ENCODE measurements at regions not wholly inside any gene's neighbourhood (a gene's known extent, or its start where the extent isn't known, plus 50 kb on each side); places are given as distances from the start of the nearest gene placed in this dataset.

- DNase-seq (no peak), ATAC-seq (no peak)
- Histone ChIP-seq H3K27me3 (no peaks in the 10 kb centered on the region), H3K4me3 (no peak overlapping the region), H3K27ac (peak overlapping the region in 5 of 12 donors; percentile 10 to 54 (median 39)), H3K4me1 (peaks cover 0 to 26% (median 9%) of the 10 kb centered on the region in 12 donors), H3K9me3 (peaks cover 0 to 4% (median 0%) of the 10 kb centered on the region in 12 donors), H3K36me3 (no peaks in the 10 kb centered on the region)
- no peak for TF ChIP-seq POLR2A (IDR thresholded peaks at IDR 0.05)
- TF ChIP-seq CTCF (IDR thresholded peaks at IDR 0.05): no peak
- WGBS, 4 donors: 60 to 71% (median 66%) methylated on average over 2 of the region's 2 CpGs
- intact Hi-C loops (cut with DNase I): loop anchor here in 1 of 10 donors (10.0 kb wide), 1 partner anchor 58 kb away; no protein-coding TSS in a partner anchor
These were observed 76.7 kb upstream of the VCAM1 start for GRCh38 chr1:100642826-100643225.

GRCh38 chr1:100643471-100644196 is 75.9 kb upstream of the VCAM1 start:
- Histone ChIP-seq H3K36me3 (no peaks in the 10 kb centered on the region), H3K4me1 (peaks cover 0 to 26% (median 9%) of the 10 kb centered on the region in 12 donors), H3K27me3 (no peaks in the 10 kb centered on the region), H3K4me3 (peak overlapping the region in 1 of 12 donors; percentile 1), H3K9me3 (peaks cover 0 to 12% (median 1%) of the 10 kb centered on the region in 12 donors), H3K27ac (peak overlapping the region in 6 of 12 donors; percentile 11 to 54 (median 37))
- intact Hi-C loops (cut with DNase I): loop anchor here in 1 of 10 donors (10.0 kb wide), 1 partner anchor 59 kb away; no protein-coding TSS in a partner anchor
- TF ChIP-seq CTCF (IDR thresholded peaks at IDR 0.05) (no peak), POLR2A (IDR thresholded peaks at IDR 0.05) (no peak)
- DNase-seq (no peak), ATAC-seq (peak in 2 of 4 donors; percentile 70 to 84)
- 34 to 50% (median 42%) methylated on average over 4 of the region's 4 CpGs for WGBS, 4 donors

GRCh38 chr1:100646001-100646400 is 73.5 kb upstream of the VCAM1 start:
- H3K9me3 ChIP-seq: peaks cover 0 to 27% (median 16%) of the 10 kb centered on the region in 12 donors
- H3K4me3 ChIP-seq: no peak overlapping the region
- no peak for TF ChIP-seq POLR2A (IDR thresholded peaks at IDR 0.05)
- TF ChIP-seq CTCF (IDR thresholded peaks at IDR 0.05): no peak
- no peaks in the 10 kb centered on the region for H3K27me3 ChIP-seq
- DNase-seq (no peak), ATAC-seq (no peak)
- peaks cover 0 to 26% (median 9%) of the 10 kb centered on the region in 12 donors for H3K4me1 ChIP-seq
- intact Hi-C loops (cut with DNase I): loop anchor here in 1 of 10 donors (10.0 kb wide), 1 partner anchor 61 kb away; no protein-coding TSS in a partner anchor
- peak overlapping the region in 1 of 12 donors; percentile 34 for H3K27ac ChIP-seq
- WGBS, 4 donors: 63 to 72% (median 68%) methylated on average over 4 of the region's 4 CpGs
- H3K36me3 ChIP-seq: no peaks in the 10 kb centered on the region

GRCh38 chr1:100649146-100649545 is 70.4 kb upstream of the VCAM1 start:
- no peaks in the 10 kb centered on the region for H3K27me3 ChIP-seq
- H3K4me1 ChIP-seq: peaks cover 0 to 4% (median 0%) of the 10 kb centered on the region in 12 donors
- no peak overlapping the region for H3K4me3 ChIP-seq
- H3K27ac ChIP-seq: no peak overlapping the region
- TF ChIP-seq POLR2A (IDR thresholded peaks at IDR 0.05): no peak
- TF ChIP-seq CTCF (IDR thresholded peaks at IDR 0.05): no peak
- intact Hi-C loops (cut with DNase I): loop anchor here in 1 of 10 donors (10.0 kb wide), 1 partner anchor 64 kb away; no protein-coding TSS in a partner anchor
- H3K9me3 ChIP-seq: peaks cover 0 to 38% (median 17%) of the 10 kb centered on the region in 12 donors
- ATAC-seq (no peak), DNase-seq (no peak)
- H3K36me3 ChIP-seq: no peaks in the 10 kb centered on the region
- WGBS, 4 donors: 84 to 99% (median 94%) methylated on average over 1 of the region's 1 CpG

All from heart left ventricle (tissue), 16 donors.